GM19328 (cell line): ENCODE measurements at regions not wholly inside any gene's neighbourhood (a gene's known extent, or its start where the extent isn't known, plus 50 kb on each side); places are given as distances from the start of the nearest gene placed in this dataset.
"Not testable (repeated sequence)": the region's sequence is repeated elsewhere in the genome, so short reads cannot be mapped to it uniquely, and the experiment has no call there.

ENCODE experiments used
- ATAC-seq: cut with Tn5 transposase; IDR thresholded peaks from one replicate; pipeline ENCODE4 v1.9.1; 2021; ENCODE audit warnings: mild to moderate bottlenecking, moderate library complexity; ENCODE audit not compliant: unreplicated experiment

GRCh38 chr9:21533597-21533996 is 51.5 kb upstream of the IFNE start:
- ATAC-seq, result no peak

- ATAC-seq, result no peak
Measured at GRCh38 chr9:21535396-21535795, 53.3 kb upstream of the IFNE start.

- ATAC-seq, result no peak
Measured at GRCh38 chr9:21542787-21543186, 60.7 kb upstream of the IFNE start.

GRCh38 chr9:21543187-21543586 is 61.1 kb upstream of the IFNE start:
- no peak for ATAC-seq

GRCh38 chr9:21543816-21544215 is 61.7 kb upstream of the IFNE start:
- ATAC-seq, result not testable (repeated sequence)

- ATAC-seq, result no peak
Measured at GRCh38 chr9:21546949-21547348, 64.8 kb upstream of the IFNE start.

- ATAC-seq, result no peak
Measured at GRCh38 chr9:21549251-21549765, 67.2 kb upstream of the IFNE start.

GRCh38 chr9:21549890-21550289 is 67.8 kb upstream of the IFNE start:
- ATAC-seq, result no peak

- ATAC-seq, result no peak
Measured at GRCh38 chr9:21550392-21550791, 68.3 kb upstream of the IFNE start.

- no peak for ATAC-seq
Measured at GRCh38 chr9:21551401-21551800, 69.3 kb upstream of the IFNE start.

- no peak for ATAC-seq
Measured at GRCh38 chr9:21552244-21553170, 70.4 kb upstream of the IFNE start.

GRCh38 chr9:21553441-21553840 is 71.3 kb upstream of the IFNE start:
- no peak for ATAC-seq

- ATAC-seq, result no peak
Measured at GRCh38 chr9:21554813-21555212, 72.7 kb upstream of the IFNE start.

GRCh38 chr9:21555911-21556310 is 73.8 kb upstream of the IFNE start:
- no peak for ATAC-seq

GRCh38 chr9:21556581-21557427 is 74.7 kb upstream of the IFNE start:
- no peak for ATAC-seq

GRCh38 chr9:21557428-21557768 is 75.3 kb upstream of the IFNE start:
- no peak for ATAC-seq

- no peak for ATAC-seq
Measured at GRCh38 chr9:21558079-21558478, 76.0 kb upstream of the IFNE start.

- ATAC-seq, result no peak
Measured at GRCh38 chr9:21558615-21559401, 76.7 kb upstream of the IFNE start.

- ATAC-seq, result peak; percentile 55
Measured at GRCh38 chr9:21559402-21560280, 77.5 kb upstream of the IFNE start.

GRCh38 chr9:21560281-21560745 is 78.2 kb upstream of the IFNE start:
- no peak for ATAC-seq
